Neural cell (in vitro differentiated cells): ENCODE measurements at regions not wholly inside any gene's neighbourhood (a gene's known extent, or its start where the extent isn't known, plus 50 kb on each side); places are given as distances from the start of the nearest gene placed in this dataset.

Experiments used
- CTCF ChIP-seq: fragments of 450-650 bp; IDR thresholded peaks from 2 replicates; pipeline ENCODE4 v1.5.1; 2014; ENCODE audit warnings: antibody characterized with exemption, mild to moderate bottlenecking, moderate library complexity; ENCODE audit not compliant: poor library complexity, severe bottlenecking
- EP300 ChIP-seq: fragments of 450-650 bp; conservative IDR thresholded peaks from 2 replicates; pipeline ENCODE4 v1.6.1; 2014; ENCODE audit warnings: antibody characterized with exemption, mild to moderate bottlenecking, moderate library complexity; ENCODE audit not compliant: poor library complexity, severe bottlenecking
- EZH2 ChIP-seq: fragments of 200-600, 300-800 bp; shearing (Covaris generic), sonication (generic); IDR thresholded peaks from 2 replicates; pipeline ENCODE4 v1.6.1; 2014; ENCODE audit warnings: antibody characterized with exemption, low read length, borderline replicate concordance, mild to moderate bottlenecking; ENCODE audit not compliant: insufficient read depth, poor library complexity, severe bottlenecking
- MXI1 ChIP-seq: fragments of 450-650 bp; conservative IDR thresholded peaks from 2 replicates; pipeline ENCODE4 v1.6.1; 2014; ENCODE audit warnings: antibody characterized with exemption, mild to moderate bottlenecking; ENCODE audit not compliant: poor library complexity, severe bottlenecking
- POLR2AphosphoS5 ChIP-seq: IDR thresholded peaks from 2 replicates; pipeline ENCODE4 v1.6.1; 2012
- RAD21 ChIP-seq: fragments of 450-650 bp; conservative IDR thresholded peaks from 2 replicates; pipeline ENCODE4 v1.6.1; 2014; ENCODE audit warnings: antibody characterized with exemption, mild to moderate bottlenecking, moderate library complexity
- TAF1 ChIP-seq: IDR thresholded peaks from 2 replicates; pipeline ENCODE4 v1.6.1; 2012; ENCODE audit warnings: low read depth

- TF ChIP-seq CTCF (no peak), TAF1 (no peak), RAD21 (no peak), POLR2AphosphoS5 (no peak), MXI1 (no peak), EZH2 (no peak), EP300 (no peak)
These were observed 337.6 kb upstream of the B3GALT2 start for GRCh38 chr1:193524021-193524420.
